Astrocyte of the cerebellum (primary cell): ENCODE measurements at regions not wholly inside any gene's neighbourhood (a gene's known extent, or its start where the extent isn't known, plus 50 kb on each side); places are given as distances from the start of the nearest gene placed in this dataset.

ENCODE experiments used
- DNase-seq: peaks from one replicate; pipeline ENCODE4 v3.0.0-alpha.2; 2011; ENCODE audit warnings: low read depth
- H3K4me3 ChIP-seq: 2 replicates; pipeline ENCODE4 v1.5.1; 2011; ENCODE audit warnings: mild to moderate bottlenecking, low read depth, low read length, moderate library complexity
- CTCF ChIP-seq: IDR thresholded peaks from 2 replicates; pipeline ENCODE4 v1.5.1; 2012; ENCODE audit warnings: low read length, low read depth, moderate library complexity, mild to moderate bottlenecking; ENCODE audit errors: missing control alignments
- in situ Hi-C: cut with HindIII; loops from 2 replicates; pipeline ENCODE4 v1.10.0; 2017; ENCODE audit warnings: low sequenced_read_pairs

GRCh38 chr9:129561594-129562281 is 59.2 kb downstream of the C9orf50 start:
- no peak for DNase-seq
- no peak for TF ChIP-seq CTCF
- H3K4me3 ChIP-seq, result no peak overlapping the region
- in situ Hi-C loops, result no loop called here

- in situ Hi-C loops, result no loop called here
- H3K4me3 ChIP-seq, result no peak overlapping the region
- TF ChIP-seq CTCF, result no peak
- no peak for DNase-seq
Observed at GRCh38 chr9:129560881-129561306, 60.0 kb downstream of the C9orf50 start.

GRCh38 chr9:129559506-129559881 is 61.4 kb downstream of the C9orf50 start:
- no peak overlapping the region for H3K4me3 ChIP-seq
- in situ Hi-C loops, result no loop called here
- TF ChIP-seq CTCF, result no peak
- no peak for DNase-seq

GRCh38 chr9:129558551-129559505 is 62.1 kb downstream of the C9orf50 start:
- DNase-seq, result no peak
- no peak overlapping the region for H3K4me3 ChIP-seq
- in situ Hi-C loops, result no loop called here
- TF ChIP-seq CTCF, result no peak

GRCh38 chr9:129558063-129558550 is 62.8 kb downstream of the C9orf50 start:
- DNase-seq, result no peak
- no peak for TF ChIP-seq CTCF
- no peak overlapping the region for H3K4me3 ChIP-seq
- in situ Hi-C loops, result no loop called here

GRCh38 chr9:129557192-129558036 is 63.5 kb downstream of the C9orf50 start:
- no peak overlapping the region for H3K4me3 ChIP-seq
- no peak for TF ChIP-seq CTCF
- peak; percentile 76 for DNase-seq
- in situ Hi-C loops, result no loop called here
